OCI-LY1 (cell line): ENCODE measurements at regions not wholly inside any gene's neighbourhood (a gene's known extent, or its start where the extent isn't known, plus 50 kb on each side); places are given as distances from the start of the nearest gene placed in this dataset.

Experiments
- H2AFZ ChIP-seq: fragments of 200-600 bp; sonication (generic), shearing (Covaris generic); 2 replicates; pipeline ENCODE4 v1.6.0; 2014; ENCODE audit warnings: antibody characterized with exemption, mild to moderate bottlenecking, low read length
- H3F3A ChIP-seq: fragments of 200-600 bp; sonication (generic), shearing (Covaris generic); 2 replicates; pipeline ENCODE4 v1.6.0; 2014; ENCODE audit warnings: mild to moderate bottlenecking, antibody characterized with exemption, low read length, moderate library complexity; ENCODE audit not compliant: insufficient read depth
- H3K27ac ChIP-seq: fragments of 200-600 bp; sonication (generic); 2 replicates; pipeline ENCODE4 v1.5.1; 2014; ENCODE audit warnings: low read length, mixed run types, mild to moderate bottlenecking, low read depth; ENCODE audit not compliant: poor library complexity, severe bottlenecking
- H3K27me3 ChIP-seq: fragments of 200-600 bp; sonication (generic); 2 replicates; pipeline ENCODE4 v1.6.0; 2014; ENCODE audit warnings: antibody characterized with exemption, mild to moderate bottlenecking, low read length, moderate library complexity; ENCODE audit not compliant: insufficient read depth
- H3K36me3 ChIP-seq: fragments of 200-600 bp; sonication (generic); 2 replicates; pipeline ENCODE4 v1.6.1; 2014; ENCODE audit warnings: mild to moderate bottlenecking, antibody characterized with exemption, low read length, moderate library complexity, mixed read lengths; ENCODE audit not compliant: insufficient read depth
- H3K4me1 ChIP-seq: fragments of 200-600 bp; sonication (generic); 2 replicates; pipeline ENCODE4 v1.5.1; 2014; ENCODE audit warnings: mild to moderate bottlenecking, low read length, moderate library complexity; ENCODE audit not compliant: insufficient read depth, severe bottlenecking
- H3K4me2 ChIP-seq: fragments of 200-600 bp; sonication (generic), shearing (Covaris generic); 2 replicates; pipeline ENCODE4 v1.6.1; 2014; ENCODE audit warnings: low read length
- H3K4me3 ChIP-seq: fragments of 200-600 bp; sonication (generic); 2 replicates; pipeline ENCODE4 v1.5.1; 2014; ENCODE audit warnings: low read length, low read depth, mild to moderate bottlenecking, mixed read lengths; ENCODE audit not compliant: poor library complexity, severe bottlenecking
- H3K79me2 ChIP-seq: fragments of 200-600 bp; shearing (Covaris generic); 2 replicates; pipeline ENCODE4 v1.6.1; 2016; ENCODE audit warnings: mixed run types, low read length, mixed read lengths; ENCODE audit not compliant: insufficient read depth
- H3K9ac ChIP-seq: fragments of 200-600 bp; sonication (generic), shearing (Covaris generic); 2 replicates; pipeline ENCODE4 v1.6.1; 2014; ENCODE audit warnings: mild to moderate bottlenecking, low read length, mixed read lengths
- H3K9me2 ChIP-seq: fragments of 200-600 bp; sonication (generic), shearing (Covaris generic); 2 replicates; pipeline ENCODE4 v1.6.1; 2014; ENCODE audit warnings: low read depth, mild to moderate bottlenecking, low read length, mixed read lengths
- H3K9me3 ChIP-seq: fragments of 200-600 bp; shearing (Covaris generic); 2 replicates; pipeline ENCODE4 v1.6.1; 2014; ENCODE audit warnings: low read length, mixed read lengths
- H4K20me1 ChIP-seq: fragments of 200-600 bp; sonication (generic), shearing (Covaris generic); 2 replicates; pipeline ENCODE4 v1.6.0; 2016; ENCODE audit warnings: mild to moderate bottlenecking, low read length; ENCODE audit not compliant: insufficient read depth
- EZH2 ChIP-seq: fragments of 200-600 bp; sonication (generic), shearing (Covaris generic); IDR thresholded peaks from 2 replicates; pipeline ENCODE4 v1.8.0; 2017; ENCODE audit warnings: borderline replicate concordance, mixed run types, mild to moderate bottlenecking, antibody characterized with exemption, low read length, moderate library complexity, mixed read lengths
- TF ChIP-seq, protein P1 (sequence below): fragments of 200-600 bp; sonication (generic), shearing (Covaris generic); IDR thresholded peaks from 2 replicates; pipeline ENCODE4 v1.5.1; 2017; ENCODE audit warnings: mild to moderate bottlenecking, antibody characterized with exemption, low read length, moderate library complexity, mixed read lengths

DNA sequence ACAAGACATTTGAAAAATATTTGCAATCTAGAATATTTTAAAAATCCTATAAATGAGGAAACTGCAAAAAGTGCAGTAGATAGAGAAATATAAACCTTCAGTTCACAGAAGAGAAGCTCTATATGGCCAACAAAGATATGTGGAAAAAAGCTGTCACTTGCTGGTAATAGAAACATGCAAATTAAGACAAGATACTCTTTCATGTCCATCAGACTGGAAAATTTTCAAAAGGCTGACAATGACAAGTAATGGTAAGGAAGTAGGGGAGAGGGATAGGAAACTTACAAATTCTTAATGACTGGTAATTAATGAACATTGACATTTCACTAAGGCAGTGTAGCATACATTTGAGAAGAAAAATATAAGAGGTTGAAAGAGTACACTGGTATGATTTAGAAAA, 147.9 kb downstream of the MRPL39 start:
- no peak for TF ChIP-seq EZH2
- TF ChIP-seq, protein P1, sequence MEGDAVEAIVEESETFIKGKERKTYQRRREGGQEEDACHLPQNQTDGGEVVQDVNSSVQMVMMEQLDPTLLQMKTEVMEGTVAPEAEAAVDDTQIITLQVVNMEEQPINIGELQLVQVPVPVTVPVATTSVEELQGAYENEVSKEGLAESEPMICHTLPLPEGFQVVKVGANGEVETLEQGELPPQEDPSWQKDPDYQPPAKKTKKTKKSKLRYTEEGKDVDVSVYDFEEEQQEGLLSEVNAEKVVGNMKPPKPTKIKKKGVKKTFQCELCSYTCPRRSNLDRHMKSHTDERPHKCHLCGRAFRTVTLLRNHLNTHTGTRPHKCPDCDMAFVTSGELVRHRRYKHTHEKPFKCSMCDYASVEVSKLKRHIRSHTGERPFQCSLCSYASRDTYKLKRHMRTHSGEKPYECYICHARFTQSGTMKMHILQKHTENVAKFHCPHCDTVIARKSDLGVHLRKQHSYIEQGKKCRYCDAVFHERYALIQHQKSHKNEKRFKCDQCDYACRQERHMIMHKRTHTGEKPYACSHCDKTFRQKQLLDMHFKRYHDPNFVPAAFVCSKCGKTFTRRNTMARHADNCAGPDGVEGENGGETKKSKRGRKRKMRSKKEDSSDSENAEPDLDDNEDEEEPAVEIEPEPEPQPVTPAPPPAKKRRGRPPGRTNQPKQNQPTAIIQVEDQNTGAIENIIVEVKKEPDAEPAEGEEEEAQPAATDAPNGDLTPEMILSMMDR, result no peak
- Histone ChIP-seq H3K9me3 (no peaks in the 10 kb centered on the region), H3K4me1 (no peaks in the 10 kb centered on the region), H3F3A (no peaks in the 10 kb centered on the region), H3K9me2 (no peaks in the 10 kb centered on the region), H3K4me3 (no peak overlapping the region), H3K27me3 (no peaks in the 10 kb centered on the region), H3K9ac (no peak overlapping the region), H3K36me3 (no peaks in the 10 kb centered on the region), H2AFZ (no peak overlapping the region), H4K20me1 (no peaks in the 10 kb centered on the region), H3K27ac (no peak overlapping the region), H3K79me2 (no peaks in the 10 kb centered on the region), H3K4me2 (no peak overlapping the region)

DNA sequence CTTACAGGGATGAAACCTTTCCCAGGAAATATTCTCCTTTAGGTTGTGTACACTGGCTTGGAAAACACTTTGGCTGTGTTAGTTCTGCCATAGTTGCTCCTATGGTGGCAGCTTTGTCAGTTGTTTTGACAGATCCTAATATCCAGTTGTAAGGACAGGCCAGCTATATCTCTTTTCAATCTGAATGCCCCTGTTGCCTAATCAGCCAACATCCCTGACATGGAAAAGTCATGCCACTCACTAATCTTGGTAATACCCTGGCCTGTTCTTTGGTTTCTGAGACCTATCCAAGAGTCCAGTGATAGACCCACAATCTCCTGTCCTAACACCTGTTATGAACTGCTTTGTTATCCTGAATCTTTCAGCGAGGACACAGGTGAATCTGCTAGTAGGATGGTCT, 148.8 kb downstream of the MRPL39 start:
- no peaks in the 10 kb centered on the region for H3F3A ChIP-seq
- H3K4me3 ChIP-seq, result no peak overlapping the region
- TF ChIP-seq, protein P1, result no peak
- TF ChIP-seq EZH2, result no peak
- no peaks in the 10 kb centered on the region for H3K9me2 ChIP-seq
- no peaks in the 10 kb centered on the region for H3K9me3 ChIP-seq
- H3K4me2 ChIP-seq, result no peak overlapping the region
- H3K27me3 ChIP-seq, result no peaks in the 10 kb centered on the region
- H3K79me2 ChIP-seq, result no peaks in the 10 kb centered on the region
- H3K27ac ChIP-seq, result no peak overlapping the region
- H3K9ac ChIP-seq, result no peak overlapping the region
- H3K36me3 ChIP-seq, result no peaks in the 10 kb centered on the region
- no peak overlapping the region for H2AFZ ChIP-seq
- no peaks in the 10 kb centered on the region for H3K4me1 ChIP-seq
- no peaks in the 10 kb centered on the region for H4K20me1 ChIP-seq

DNA sequence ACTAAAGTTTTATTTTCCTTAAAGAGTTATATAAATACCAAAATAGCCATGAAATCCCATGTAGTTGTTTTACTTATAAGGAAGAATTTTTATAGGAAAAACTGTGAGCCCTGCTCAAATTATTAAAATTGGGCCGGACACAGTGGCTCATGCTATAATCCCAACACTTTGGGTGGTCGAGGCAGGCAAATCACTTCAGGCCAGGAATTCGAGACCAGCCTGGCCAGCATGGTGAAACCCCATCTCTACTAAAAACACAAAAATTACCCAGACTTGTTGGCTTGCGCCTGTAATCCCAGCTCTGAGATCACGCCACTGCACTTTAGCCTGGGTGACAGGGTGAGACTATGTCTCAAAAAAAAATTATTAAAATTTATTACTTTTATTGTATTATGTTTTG, 149.3 kb downstream of the MRPL39 start:
- Histone ChIP-seq H2AFZ (no peak overlapping the region), H3K79me2 (no peaks in the 10 kb centered on the region), H3K27ac (no peak overlapping the region), H3F3A (no peaks in the 10 kb centered on the region), H4K20me1 (no peaks in the 10 kb centered on the region), H3K9me3 (no peaks in the 10 kb centered on the region), H3K9me2 (no peaks in the 10 kb centered on the region), H3K27me3 (no peaks in the 10 kb centered on the region), H3K4me1 (no peaks in the 10 kb centered on the region), H3K36me3 (no peaks in the 10 kb centered on the region), H3K9ac (no peak overlapping the region), H3K4me2 (no peak overlapping the region), H3K4me3 (no peak overlapping the region)
- TF ChIP-seq, protein P1, result no peak
- no peak for TF ChIP-seq EZH2
